Lower leg skin (tissue), 4 donors: ENCODE measurements at regions not wholly inside any gene's neighbourhood (a gene's known extent, or its start where the extent isn't known, plus 50 kb on each side); places are given as distances from the start of the nearest gene placed in this dataset.

Source experiments
- DNase-seq, 2 donors: peaks; one replicate each; pipeline ENCODE4 v3.0.0-alpha.2; 2019; ENCODE audit warnings: low spot score in 2 of 2
- H3K4me3 ChIP-seq: fragments of 200-600 bp; sonication (generic); 2 replicates; pipeline ENCODE4 v1.5.1; 2017; ENCODE audit warnings: mild to moderate bottlenecking, low read depth; ENCODE audit not compliant: poor library complexity, severe bottlenecking
- POLR2A ChIP-seq, 2 donors: fragments of 450-650 bp; IDR thresholded peaks; one replicate each; pipeline ENCODE4 v1.6.1; 2016 to 2017; ENCODE audit warnings: antibody characterized with exemption in 2 of 2, mild to moderate bottlenecking in 1 of 2, moderate library complexity in 1 of 2
- WGBS, 2 donors: methylation state at CpG; one replicate each; pipeline ENCODE4 v1.1.5; 2018; 5-methylcytosine and 5-hydroxymethylcytosine counted together
- intact Hi-C: fragments of 100-400 bp; cut with DNase I; formaldehyde crosslinking; loops from one replicate; pipeline ENCODE4 v1.15.0; 2023; ENCODE audit warnings: low total_unique reads
- TF ChIP-seq, protein P1 (sequence below), 3 donors: fragments of 450-650 bp; IDR thresholded peaks; one replicate each; pipeline ENCODE4 v1.5.1; 2016; ENCODE audit warnings: antibody characterized with exemption in 3 of 3, mild to moderate bottlenecking in 3 of 3, moderate library complexity in 2 of 3

DNA sequence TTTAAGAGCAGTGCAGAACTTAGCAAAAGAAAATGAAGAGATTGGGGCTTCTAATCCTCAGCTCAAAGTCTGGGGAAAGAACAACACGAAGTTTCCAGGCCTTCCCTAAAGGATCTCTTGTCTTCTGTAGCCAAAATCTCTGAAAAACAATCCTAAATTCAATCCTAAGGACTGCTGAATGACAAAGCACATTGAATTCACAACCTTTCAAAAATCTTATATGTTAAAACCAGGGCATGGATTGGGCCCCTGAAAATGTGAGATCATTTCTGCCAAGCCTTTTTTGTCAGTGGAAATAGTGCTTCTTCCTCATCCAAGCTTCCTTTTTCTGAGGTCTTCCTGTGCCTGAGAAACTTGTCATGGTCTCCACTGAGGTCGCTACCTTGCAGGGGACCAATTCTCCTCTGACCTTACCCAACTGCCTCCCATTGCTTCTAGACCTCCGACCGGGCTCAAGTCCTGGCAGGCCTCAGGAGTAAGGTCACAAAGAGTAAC lies 126.2 kb upstream of the ARID1B start:
- no peak for DNase-seq
- TF ChIP-seq, protein P1, sequence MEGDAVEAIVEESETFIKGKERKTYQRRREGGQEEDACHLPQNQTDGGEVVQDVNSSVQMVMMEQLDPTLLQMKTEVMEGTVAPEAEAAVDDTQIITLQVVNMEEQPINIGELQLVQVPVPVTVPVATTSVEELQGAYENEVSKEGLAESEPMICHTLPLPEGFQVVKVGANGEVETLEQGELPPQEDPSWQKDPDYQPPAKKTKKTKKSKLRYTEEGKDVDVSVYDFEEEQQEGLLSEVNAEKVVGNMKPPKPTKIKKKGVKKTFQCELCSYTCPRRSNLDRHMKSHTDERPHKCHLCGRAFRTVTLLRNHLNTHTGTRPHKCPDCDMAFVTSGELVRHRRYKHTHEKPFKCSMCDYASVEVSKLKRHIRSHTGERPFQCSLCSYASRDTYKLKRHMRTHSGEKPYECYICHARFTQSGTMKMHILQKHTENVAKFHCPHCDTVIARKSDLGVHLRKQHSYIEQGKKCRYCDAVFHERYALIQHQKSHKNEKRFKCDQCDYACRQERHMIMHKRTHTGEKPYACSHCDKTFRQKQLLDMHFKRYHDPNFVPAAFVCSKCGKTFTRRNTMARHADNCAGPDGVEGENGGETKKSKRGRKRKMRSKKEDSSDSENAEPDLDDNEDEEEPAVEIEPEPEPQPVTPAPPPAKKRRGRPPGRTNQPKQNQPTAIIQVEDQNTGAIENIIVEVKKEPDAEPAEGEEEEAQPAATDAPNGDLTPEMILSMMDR (IDR thresholded peaks at IDR 0.05) = no peak
- TF ChIP-seq POLR2A (IDR thresholded peaks at IDR 0.05) = no peak
- intact Hi-C loops = no loop called here
- H3K4me3 ChIP-seq = no peak overlapping the region
- WGBS, 2 donors = 89 to 91% methylated on average over 4 of the region's 4 CpGs

DNA sequence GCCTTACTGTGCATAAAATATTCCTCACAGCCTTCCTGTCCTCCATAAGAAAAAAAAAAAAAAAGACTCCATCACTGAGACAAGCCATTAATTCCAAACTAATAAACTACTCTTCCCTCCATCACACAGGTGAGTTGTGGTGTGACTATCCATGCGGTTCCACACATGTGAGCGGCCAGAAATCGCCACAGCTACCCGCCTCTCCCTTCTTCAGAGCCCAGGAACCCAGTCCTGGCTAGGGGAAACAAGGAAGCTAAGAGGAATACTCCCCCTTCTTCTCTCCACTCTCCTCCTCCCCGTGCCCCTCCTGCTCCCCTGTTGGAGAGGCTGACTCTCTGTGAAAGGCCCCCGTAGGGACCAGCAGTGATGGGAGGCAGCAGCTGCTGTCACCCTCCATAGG lies 128.6 kb upstream of the ARID1B start:
- WGBS, 2 donors = 83 to 87% methylated on average over 6 of the region's 6 CpGs
- no peak for TF ChIP-seq POLR2A (IDR thresholded peaks at IDR 0.05)
- TF ChIP-seq, protein P1 (IDR thresholded peaks at IDR 0.05) = no peak

DNA sequence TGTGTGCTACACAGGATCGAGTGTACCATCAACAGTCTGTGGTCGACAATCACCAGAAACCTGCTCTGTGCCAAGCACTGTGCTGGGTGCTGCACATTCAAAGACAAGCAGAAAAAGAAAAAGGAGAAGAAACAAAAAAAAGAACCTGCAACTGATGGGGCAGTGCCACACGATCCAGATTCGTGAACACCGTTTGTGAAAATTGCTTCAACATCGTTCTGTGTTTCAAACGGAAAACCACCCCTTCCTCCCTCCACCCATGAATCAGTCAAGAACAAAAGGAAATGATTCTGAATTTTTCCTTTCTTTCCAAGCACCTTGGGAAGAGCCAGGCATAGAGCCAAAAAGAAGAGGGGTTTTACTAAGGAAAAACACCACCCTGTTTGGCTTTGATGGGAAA lies 129.2 kb upstream of the ARID1B start:
- no peak for DNase-seq
- 28 to 35% methylated on average over 7 of the region's 7 CpGs for whole genome bisulfite sequencing, 2 donors
- TF ChIP-seq POLR2A (IDR thresholded peaks at IDR 0.05) = no peak
- TF ChIP-seq, protein P1 (IDR thresholded peaks at IDR 0.05) = no peak
- intact Hi-C loops = no loop called here
- H3K4me3 ChIP-seq = no peak overlapping the region

More for the DNA sequence above, 128.6 kb upstream of the ARID1B start:
- H3K4me3 ChIP-seq = no peak overlapping the region
- no peak for DNase-seq
- intact Hi-C loops = no loop called here

DNA sequence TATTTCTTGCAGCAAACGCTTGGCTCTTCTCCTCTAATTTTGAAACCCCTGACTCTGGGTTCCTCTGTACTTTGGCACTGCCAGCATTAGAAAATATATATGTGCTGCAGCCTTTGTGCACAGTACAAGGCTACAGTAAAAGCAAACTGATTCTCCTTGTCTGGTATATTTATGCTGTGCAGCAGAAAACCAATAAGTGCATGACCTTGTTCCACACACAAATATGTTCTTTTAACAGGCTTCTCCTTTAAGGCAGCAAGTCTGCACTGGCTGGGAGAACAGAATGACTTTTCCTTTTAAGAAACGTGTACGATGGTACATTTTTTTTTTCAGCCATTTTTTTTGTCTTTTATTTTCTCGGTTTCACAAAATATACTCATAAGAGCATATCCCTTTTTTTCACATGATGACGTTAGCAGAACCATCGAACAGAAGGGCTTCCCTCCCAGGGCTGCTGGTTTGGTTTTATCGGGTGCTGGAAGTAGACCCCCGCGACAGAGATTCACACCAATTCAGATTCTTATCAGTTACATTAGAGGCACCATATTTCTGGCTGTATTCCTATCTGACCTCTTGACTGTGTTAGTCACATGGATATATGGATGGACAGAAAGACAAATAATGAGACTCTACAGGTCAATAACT lies 129.9 kb upstream of the ARID1B start:
- TF ChIP-seq, protein P1 (IDR thresholded peaks at IDR 0.05) = no peak
- TF ChIP-seq POLR2A (IDR thresholded peaks at IDR 0.05) = no peak
- no peak overlapping the region for H3K4me3 ChIP-seq
- intact Hi-C loops = no loop called here
- 47 to 51% methylated on average over 9 of the region's 9 CpGs for WGBS, 2 donors
- no peak for DNase-seq

DNA sequence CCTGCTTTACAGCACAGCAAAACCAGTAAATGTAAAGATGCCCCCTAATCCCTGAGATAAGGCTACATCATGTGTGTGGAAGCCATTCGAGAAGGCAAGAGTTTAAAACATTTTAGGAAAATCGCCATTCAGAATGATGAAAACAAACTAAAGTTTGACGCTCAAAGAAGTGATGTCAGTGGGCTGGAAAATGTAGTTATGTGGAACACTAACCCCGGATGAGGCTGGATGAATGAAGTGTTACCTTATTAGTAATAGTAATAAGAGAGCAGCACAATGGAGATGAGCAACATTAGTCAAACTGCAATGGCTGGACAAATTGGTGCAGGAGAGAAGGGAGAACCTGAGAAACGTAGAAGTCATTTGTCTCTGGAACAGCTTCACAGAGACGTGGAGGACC lies 130.7 kb upstream of the ARID1B start:
- no peak for DNase-seq
- intact Hi-C loops = no loop called here
- H3K4me3 ChIP-seq = no peak overlapping the region
- WGBS, 2 donors = 80 to 90% methylated on average over 6 of the region's 6 CpGs
- TF ChIP-seq POLR2A (IDR thresholded peaks at IDR 0.05) = no peak
- TF ChIP-seq, protein P1 (IDR thresholded peaks at IDR 0.05) = no peak

DNA sequence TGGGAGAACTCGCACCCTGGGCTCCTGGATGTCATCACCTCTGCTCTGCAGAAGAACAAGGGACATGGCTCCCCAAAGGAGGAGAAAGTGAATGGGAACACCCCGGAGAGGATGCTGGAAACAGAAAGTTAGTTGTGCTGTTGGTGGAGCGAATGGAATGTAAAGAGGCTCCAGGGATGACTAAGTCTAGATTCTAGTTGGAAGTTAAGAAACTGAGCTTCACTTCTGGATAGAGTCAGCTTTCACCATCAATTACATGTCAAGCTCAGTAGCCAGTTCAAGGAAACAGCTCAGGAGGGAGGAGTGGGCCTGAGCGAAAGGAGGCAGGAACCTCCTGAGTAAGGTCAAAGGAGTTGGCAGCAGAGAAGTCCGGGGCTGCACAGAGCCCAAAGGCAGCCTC lies 132.1 kb upstream of the ARID1B start:
- DNase-seq = no peak
- no peak for TF ChIP-seq POLR2A (IDR thresholded peaks at IDR 0.05)
- TF ChIP-seq, protein P1 (IDR thresholded peaks at IDR 0.05) = no peak
- intact Hi-C loops = no loop called here
- WGBS, 2 donors = 84 to 94% methylated on average over 5 of the region's 5 CpGs
- no peak overlapping the region for H3K4me3 ChIP-seq
